Left ventricle myocardium inferior (tissue), 1 donor: ENCODE measurements at regions not wholly inside any gene's neighbourhood (a gene's known extent, or its start where the extent isn't known, plus 50 kb on each side); places are given as distances from the start of the nearest gene placed in this dataset.

Experiments
- DNase-seq: peaks from one replicate; pipeline ENCODE4 v3.0.0-alpha.2; 2020
- H3K27ac ChIP-seq: fragments of 200-600 bp; replicated peaks from 2 replicates; pipeline ENCODE4 v1.8.0; 2021
- H3K27me3 ChIP-seq: fragments of 200-600 bp; 2 replicates; pipeline ENCODE4 v1.8.0; 2021; ENCODE audit warnings: low read depth
- H3K36me3 ChIP-seq: fragments of 200-600 bp; 2 replicates; pipeline ENCODE4 v1.8.0; 2021
- H3K4me1 ChIP-seq: fragments of 200-600 bp; 2 replicates; pipeline ENCODE4 v1.8.0; 2021
- H3K4me3 ChIP-seq: fragments of 200-600 bp; 2 replicates; pipeline ENCODE4 v1.8.0; 2021; ENCODE audit warnings: mild to moderate bottlenecking, moderate library complexity
- H3K9me3 ChIP-seq: fragments of 200-600 bp; replicated peaks from 2 replicates; pipeline ENCODE4 v1.8.0; 2021
- CTCF ChIP-seq: fragments of 200-600 bp; IDR thresholded peaks from 2 replicates; pipeline ENCODE4 v1.8.0; 2021; ENCODE audit warnings: antibody characterized with exemption, mild to moderate bottlenecking, borderline replicate concordance
- intact Hi-C: fragments of 100-400 bp; cut with micrococcal nuclease; formaldehyde crosslinking; loops from one replicate; pipeline ENCODE4 v1.11.0; 2022
- donor health status: DM: no; HTN: yes; CAD: no; lungs with severe emphysema.

GRCh38 chr2:42856891-42857632, 64.7 kb upstream of the HAAO start:
- intact Hi-C loops: loop anchor here (10.0 kb wide), 1 partner anchor 378 kb away; no protein-coding TSS in a partner anchor

GRCh38 chr2:42856106-42856860, 63.9 kb upstream of the HAAO start:
- no peak for TF ChIP-seq CTCF

More at GRCh38 chr2:42856891-42857632, 64.7 kb upstream of the HAAO start:
- Histone ChIP-seq H3K27me3 (no peaks in the 10 kb centered on the region), H3K27ac (no peak overlapping the region), H3K4me3 (no peak overlapping the region), H3K9me3 (peaks cover 10% of the 10 kb centered on the region), H3K4me1 (peaks cover 29% of the 10 kb centered on the region), H3K36me3 (no peaks in the 10 kb centered on the region)
- DNase-seq: no peak
- no peak for TF ChIP-seq CTCF

GRCh38 chr2:42855221-42855970, 63.0 kb upstream of the HAAO start:
- H3K36me3 ChIP-seq: no peaks in the 10 kb centered on the region
- DNase-seq: no peak
- peak overlapping the region; percentile 81 for H3K27ac ChIP-seq
- H3K4me1 ChIP-seq: peaks cover 29% of the 10 kb centered on the region
- H3K9me3 ChIP-seq: peaks cover 10% of the 10 kb centered on the region
- no peak for TF ChIP-seq CTCF
- H3K4me3 ChIP-seq: no peak overlapping the region
- no peaks in the 10 kb centered on the region for H3K27me3 ChIP-seq
- intact Hi-C loops: loop anchor here (10.0 kb wide), 1 partner anchor 379 kb away; no protein-coding TSS in a partner anchor

More at GRCh38 chr2:42856106-42856860, 63.9 kb upstream of the HAAO start:
- Histone ChIP-seq H3K27me3 (no peaks in the 10 kb centered on the region), H3K4me1 (peaks cover 29% of the 10 kb centered on the region), H3K36me3 (no peaks in the 10 kb centered on the region), H3K4me3 (no peak overlapping the region), H3K9me3 (peaks cover 10% of the 10 kb centered on the region), H3K27ac (no peak overlapping the region)
- intact Hi-C loops: loop anchor here (10.0 kb wide), 1 partner anchor 379 kb away; no protein-coding TSS in a partner anchor
- no peak for DNase-seq

- no peak for TF ChIP-seq CTCF
- Histone ChIP-seq H3K4me1 (peaks cover 24% of the 10 kb centered on the region), H3K27me3 (no peaks in the 10 kb centered on the region), H3K4me3 (no peak overlapping the region), H3K36me3 (no peaks in the 10 kb centered on the region), H3K9me3 (peaks cover 10% of the 10 kb centered on the region), H3K27ac (peak overlapping the region; percentile 81)
- intact Hi-C loops: loop anchor here (10.0 kb wide), 1 partner anchor 380 kb away; no protein-coding TSS in a partner anchor
- DNase-seq: peak; percentile 71
These were observed 61.9 kb upstream of the HAAO start for GRCh38 chr2:42854207-42854818.
